WI38 (cell line): ENCODE measurements at regions not wholly inside any gene's neighbourhood (a gene's known extent, or its start where the extent isn't known, plus 50 kb on each side); places are given as distances from the start of the nearest gene placed in this dataset.
"Not testable (repeated sequence)": the region's sequence is repeated elsewhere in the genome, so short reads cannot be mapped to it uniquely, and the experiment has no call there.

Experiments
- H3K4me3 ChIP-seq: 2 replicates; pipeline ENCODE4 v1.5.1; 2011; ENCODE audit warnings: low read depth, mild to moderate bottlenecking, control low read depth, low read length
- TF ChIP-seq, protein P1 (sequence below): IDR thresholded peaks from 2 replicates; pipeline ENCODE4 v1.5.1; 2012; ENCODE audit warnings: low read depth, mild to moderate bottlenecking, control low read depth, low read length

DNA sequence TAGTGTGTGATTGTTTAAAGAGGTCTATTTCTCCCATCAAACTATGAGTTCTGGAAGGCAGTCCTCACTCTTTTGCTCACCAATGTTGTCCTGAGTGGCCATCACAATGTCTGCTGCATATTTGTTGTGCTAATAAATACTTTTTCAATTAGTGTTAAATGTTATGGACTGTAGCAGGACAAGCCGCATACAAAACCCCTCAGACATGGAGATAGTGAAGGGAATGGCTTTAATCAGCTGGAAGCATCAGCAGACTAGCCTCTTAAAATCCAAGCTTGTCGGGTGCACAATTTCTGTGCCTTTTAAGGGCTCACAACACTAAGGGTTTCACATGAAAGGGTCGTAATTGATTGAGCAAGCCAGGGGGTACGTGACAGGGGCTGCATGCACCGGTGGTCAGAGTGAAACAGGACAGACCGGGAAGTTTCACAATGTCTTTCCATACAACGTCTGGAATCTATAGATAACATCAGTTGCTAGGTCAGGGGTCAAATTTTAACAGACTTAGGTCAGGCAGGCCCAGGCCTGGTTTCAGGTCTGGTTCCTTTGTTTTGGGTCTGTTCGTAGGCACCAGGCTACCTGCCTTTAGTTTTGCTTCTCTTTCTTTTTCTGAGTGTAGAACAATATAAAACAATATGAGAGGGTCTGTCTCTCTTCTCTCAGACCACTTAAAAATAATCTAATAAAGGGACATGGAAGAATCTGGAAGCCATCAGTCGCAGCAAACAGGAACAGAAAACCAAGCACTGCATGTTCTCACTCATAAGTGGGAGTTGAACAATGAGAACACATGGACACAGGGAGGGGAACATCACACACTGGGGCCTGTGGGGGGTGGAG, 327.6 kb upstream of the HTR1E start:
- TF ChIP-seq, protein P1, sequence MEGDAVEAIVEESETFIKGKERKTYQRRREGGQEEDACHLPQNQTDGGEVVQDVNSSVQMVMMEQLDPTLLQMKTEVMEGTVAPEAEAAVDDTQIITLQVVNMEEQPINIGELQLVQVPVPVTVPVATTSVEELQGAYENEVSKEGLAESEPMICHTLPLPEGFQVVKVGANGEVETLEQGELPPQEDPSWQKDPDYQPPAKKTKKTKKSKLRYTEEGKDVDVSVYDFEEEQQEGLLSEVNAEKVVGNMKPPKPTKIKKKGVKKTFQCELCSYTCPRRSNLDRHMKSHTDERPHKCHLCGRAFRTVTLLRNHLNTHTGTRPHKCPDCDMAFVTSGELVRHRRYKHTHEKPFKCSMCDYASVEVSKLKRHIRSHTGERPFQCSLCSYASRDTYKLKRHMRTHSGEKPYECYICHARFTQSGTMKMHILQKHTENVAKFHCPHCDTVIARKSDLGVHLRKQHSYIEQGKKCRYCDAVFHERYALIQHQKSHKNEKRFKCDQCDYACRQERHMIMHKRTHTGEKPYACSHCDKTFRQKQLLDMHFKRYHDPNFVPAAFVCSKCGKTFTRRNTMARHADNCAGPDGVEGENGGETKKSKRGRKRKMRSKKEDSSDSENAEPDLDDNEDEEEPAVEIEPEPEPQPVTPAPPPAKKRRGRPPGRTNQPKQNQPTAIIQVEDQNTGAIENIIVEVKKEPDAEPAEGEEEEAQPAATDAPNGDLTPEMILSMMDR = no peak
- H3K4me3 ChIP-seq = no peak overlapping the region

DNA sequence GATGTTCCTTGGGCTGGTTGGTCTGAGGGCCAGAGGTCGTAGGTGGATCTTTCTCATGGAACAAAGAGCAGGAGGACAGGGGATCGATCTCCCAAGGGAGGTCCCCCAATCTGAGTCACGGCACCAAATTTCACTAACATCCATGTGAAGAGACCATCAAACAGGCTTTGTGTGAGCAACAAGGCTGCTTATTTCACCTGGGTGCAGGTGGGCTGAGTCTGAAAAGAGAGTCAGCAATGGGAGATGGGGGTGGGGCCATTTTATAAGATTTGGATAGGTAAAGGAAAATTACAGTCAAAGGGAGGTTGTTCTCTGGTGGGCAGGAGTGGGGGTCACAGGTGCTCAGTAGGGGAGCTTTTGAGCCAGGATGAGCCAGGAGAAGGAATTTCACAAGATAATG, 334.0 kb upstream of the HTR1E start:
- not testable (repeated sequence) for H3K4me3 ChIP-seq

DNA sequence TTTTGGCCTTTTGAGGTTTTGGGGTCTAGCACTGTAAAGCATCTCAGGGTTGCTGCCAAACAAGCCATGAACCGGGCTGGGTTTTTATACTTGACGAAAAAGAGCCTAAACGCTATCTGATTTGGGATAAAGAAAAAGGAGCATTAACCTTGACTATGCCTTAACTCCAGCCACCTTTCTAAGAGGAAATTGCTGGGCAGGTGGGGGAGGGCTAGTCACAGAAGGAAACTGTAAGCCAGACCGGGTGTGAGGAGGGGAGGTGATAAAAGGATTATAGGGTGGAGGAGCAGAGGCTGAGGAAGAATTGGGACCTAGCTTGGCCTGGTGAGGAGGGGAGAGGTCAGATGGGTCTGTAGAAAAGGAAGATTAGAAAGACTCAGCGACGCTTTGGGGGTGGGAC, 335.2 kb upstream of the HTR1E start:
- not testable (repeated sequence) for H3K4me3 ChIP-seq

DNA sequence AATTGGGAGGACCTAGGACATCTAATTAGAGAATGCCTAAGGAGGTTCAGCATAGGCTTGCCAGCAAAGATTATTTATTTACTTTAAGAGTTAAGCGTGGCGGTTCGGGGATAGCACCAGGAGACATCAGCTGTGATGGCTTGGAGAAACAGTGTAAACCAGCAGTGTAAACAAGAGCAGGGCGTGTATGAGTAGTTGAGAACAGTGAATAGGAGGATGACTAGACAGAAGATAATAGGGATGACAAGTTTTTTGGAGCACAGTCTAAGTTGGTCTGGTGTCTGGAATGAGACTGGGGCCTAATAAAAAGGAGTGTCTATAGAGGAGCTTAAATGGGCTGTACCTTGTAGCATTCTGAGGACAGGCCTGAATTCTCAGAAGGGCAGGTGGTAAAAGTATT, 338.4 kb upstream of the HTR1E start:
- not testable (repeated sequence) for H3K4me3 ChIP-seq

DNA sequence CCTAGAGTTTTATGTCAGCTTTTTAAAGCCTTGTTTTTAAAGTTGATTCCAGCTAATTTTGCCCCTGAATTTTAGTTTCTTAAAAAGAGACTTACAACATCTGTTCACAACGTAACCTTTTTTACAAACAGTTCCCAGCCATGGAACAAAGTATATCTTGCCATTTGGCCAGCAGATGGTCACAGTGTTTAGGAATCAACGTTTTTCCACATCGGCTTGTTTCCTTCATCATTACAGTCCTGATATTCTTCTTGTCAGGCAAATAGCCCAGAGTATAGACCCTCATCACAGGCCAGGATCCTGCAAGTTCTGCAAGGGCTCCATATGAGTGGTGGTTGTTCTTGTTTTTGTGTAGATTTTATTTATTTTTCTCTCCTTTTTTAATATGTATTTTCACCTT, 341.7 kb upstream of the HTR1E start:
- TF ChIP-seq, protein P1 = no peak

DNA sequence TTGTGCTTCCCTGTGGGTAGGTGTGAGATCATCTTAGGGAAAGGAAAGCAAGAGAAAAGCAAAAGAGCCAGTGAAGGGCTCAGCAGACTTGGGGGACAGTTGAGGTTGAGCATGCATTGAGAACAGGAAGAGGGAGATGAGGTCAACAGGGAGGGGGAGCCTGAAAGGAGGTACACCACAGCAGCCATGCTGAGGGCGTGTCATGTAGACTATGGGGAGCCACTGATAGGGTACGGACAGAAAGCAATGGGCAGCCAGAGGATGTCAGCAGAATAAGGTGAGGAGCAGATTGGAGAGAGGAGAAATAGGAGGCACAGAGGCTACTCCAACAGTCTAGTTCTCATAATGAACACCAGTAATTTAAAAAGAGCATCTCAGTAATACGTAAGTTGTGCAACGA, 351.1 kb upstream of the HTR1E start:
- no peak overlapping the region for H3K4me3 ChIP-seq
- TF ChIP-seq, protein P1 = no peak

More for the DNA sequence above, 341.7 kb upstream of the HTR1E start:
- H3K4me3 ChIP-seq = no peak overlapping the region

DNA sequence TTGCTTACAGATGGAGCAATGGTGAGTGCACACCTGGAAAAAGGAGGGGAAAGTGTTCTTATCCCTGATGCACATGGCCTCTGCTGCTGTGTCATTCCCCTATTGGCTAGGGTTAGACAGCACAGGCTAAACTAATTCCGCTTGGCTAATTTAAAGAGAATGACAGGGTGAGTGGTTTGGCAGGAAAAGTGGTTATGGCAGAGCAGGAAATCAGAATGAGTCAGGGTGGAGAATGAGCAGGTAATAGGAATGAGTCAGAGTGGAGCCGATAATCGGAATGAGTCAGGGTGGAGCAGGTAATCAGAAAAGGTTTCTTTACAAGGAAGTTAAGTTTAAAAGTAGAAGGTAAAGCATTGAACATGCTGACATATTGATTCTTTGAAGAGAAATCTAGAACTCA, 355.5 kb upstream of the HTR1E start:
- TF ChIP-seq, protein P1 = no peak
- H3K4me3 ChIP-seq = no peak overlapping the region

DNA sequence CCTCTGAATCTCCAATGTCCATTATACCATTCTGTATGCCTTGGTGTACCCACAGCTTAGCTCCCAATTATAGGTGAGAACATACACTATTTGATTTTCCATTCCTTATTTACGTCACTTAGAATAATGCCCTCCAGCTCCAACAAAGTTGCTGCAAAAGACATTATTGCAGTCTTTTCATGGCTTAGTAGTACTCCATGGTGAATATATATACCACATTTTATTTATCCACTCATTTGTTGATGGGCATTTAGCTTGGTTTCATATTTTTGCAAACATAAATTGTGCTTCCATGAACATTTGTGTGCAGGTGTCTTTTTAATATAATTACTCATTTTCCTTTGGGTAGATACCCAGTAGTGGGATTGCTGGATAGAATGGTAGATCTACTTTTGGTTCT, 374.1 kb upstream of the HTR1E start:
- TF ChIP-seq, protein P1 = no peak
- no peak overlapping the region for H3K4me3 ChIP-seq

DNA sequence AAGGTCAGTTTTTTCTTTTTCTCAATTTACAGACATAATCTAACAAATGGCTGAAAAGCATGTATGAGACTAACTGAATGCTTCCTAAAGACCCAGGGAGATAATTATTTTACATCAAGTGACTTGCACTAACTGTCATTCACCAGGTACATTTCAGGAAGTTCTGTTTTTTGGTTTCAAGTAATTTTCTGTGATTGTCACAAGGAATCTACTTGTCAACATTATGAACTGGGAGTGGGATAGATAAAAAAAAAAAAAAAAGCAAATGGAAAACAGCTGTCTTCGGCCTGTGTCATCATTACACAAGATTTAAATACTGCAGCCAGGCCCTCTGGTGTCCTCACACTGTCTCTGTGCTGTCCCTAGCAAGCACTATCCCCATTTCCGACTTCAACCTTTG, 379.0 kb upstream of the HTR1E start:
- no peak overlapping the region for H3K4me3 ChIP-seq
- TF ChIP-seq, protein P1 = no peak
